Choroid plexus epithelial cell (primary cell): ENCODE measurements at regions not wholly inside any gene's neighbourhood (a gene's known extent, or its start where the extent isn't known, plus 50 kb on each side); places are given as distances from the start of the nearest gene placed in this dataset.

Experiments used
- DNase-seq: peaks from one replicate; pipeline ENCODE4 v3.0.0-alpha.2; 2010; ENCODE audit warnings: low read depth
- H3K4me3 ChIP-seq: 2 replicates; pipeline ENCODE4 v1.5.1; 2011; ENCODE audit warnings: low read depth, mild to moderate bottlenecking, control low read depth, low read length, moderate library complexity
- TF ChIP-seq, protein P1 (sequence below): conservative IDR thresholded peaks from 2 replicates; pipeline ENCODE4 v1.5.1; 2011; ENCODE audit warnings: low read depth, mild to moderate bottlenecking, control low read depth, inconsistent platforms, low read length, moderate library complexity

- no peak for DNase-seq
- no peak overlapping the region for H3K4me3 ChIP-seq
- TF ChIP-seq, protein P1, sequence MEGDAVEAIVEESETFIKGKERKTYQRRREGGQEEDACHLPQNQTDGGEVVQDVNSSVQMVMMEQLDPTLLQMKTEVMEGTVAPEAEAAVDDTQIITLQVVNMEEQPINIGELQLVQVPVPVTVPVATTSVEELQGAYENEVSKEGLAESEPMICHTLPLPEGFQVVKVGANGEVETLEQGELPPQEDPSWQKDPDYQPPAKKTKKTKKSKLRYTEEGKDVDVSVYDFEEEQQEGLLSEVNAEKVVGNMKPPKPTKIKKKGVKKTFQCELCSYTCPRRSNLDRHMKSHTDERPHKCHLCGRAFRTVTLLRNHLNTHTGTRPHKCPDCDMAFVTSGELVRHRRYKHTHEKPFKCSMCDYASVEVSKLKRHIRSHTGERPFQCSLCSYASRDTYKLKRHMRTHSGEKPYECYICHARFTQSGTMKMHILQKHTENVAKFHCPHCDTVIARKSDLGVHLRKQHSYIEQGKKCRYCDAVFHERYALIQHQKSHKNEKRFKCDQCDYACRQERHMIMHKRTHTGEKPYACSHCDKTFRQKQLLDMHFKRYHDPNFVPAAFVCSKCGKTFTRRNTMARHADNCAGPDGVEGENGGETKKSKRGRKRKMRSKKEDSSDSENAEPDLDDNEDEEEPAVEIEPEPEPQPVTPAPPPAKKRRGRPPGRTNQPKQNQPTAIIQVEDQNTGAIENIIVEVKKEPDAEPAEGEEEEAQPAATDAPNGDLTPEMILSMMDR, result no peak
Measured at GRCh38 chr4:79223993-79224776, 101.7 kb downstream of the NAA11 start.

GRCh38 chr4:79217025-79217424 is 108.8 kb downstream of the NAA11 start:
- TF ChIP-seq, protein P1, result no peak
- DNase-seq, result no peak
- H3K4me3 ChIP-seq, result no peak overlapping the region

GRCh38 chr4:79213702-79214101 is 112.2 kb downstream of the NAA11 start:
- TF ChIP-seq, protein P1, result no peak
- no peak for DNase-seq
- no peak overlapping the region for H3K4me3 ChIP-seq

- TF ChIP-seq, protein P1, result no peak
Measured at GRCh38 chr4:79213010-79213409, 112.9 kb downstream of the NAA11 start.

GRCh38 chr4:79212311-79212710 is 113.5 kb downstream of the NAA11 start:
- TF ChIP-seq, protein P1, result no peak
- H3K4me3 ChIP-seq, result no peak overlapping the region
- no peak for DNase-seq

More at GRCh38 chr4:79213010-79213409, 112.9 kb downstream of the NAA11 start:
- H3K4me3 ChIP-seq, result no peak overlapping the region
- DNase-seq, result no peak

DNA sequence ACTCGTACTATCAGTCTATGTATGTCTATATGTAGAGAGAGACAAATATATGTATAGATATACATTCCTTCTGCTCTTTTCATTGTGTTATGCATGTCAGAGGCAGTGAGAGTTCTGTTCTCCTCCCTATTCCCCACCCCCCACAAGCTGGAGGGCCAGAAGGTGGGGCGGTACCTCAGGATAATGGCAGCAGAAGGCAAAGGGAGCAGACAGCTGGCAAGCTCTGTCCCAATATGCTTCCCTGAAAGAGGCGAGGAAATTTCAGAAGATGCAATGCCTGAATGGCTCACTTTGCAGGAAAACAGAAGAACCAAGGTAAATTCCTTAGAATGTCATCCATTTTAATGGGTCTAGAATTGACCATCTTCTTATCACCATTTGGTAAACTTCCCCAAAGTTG is 114.4 kb downstream of the NAA11 start:
- TF ChIP-seq, protein P1, result no peak
- H3K4me3 ChIP-seq, result no peak overlapping the region
- DNase-seq, result no peak

GRCh38 chr4:79210636-79211049 is 115.2 kb downstream of the NAA11 start:
- TF ChIP-seq, protein P1, result no peak

More at GRCh38 chr4:79210636-79211049, 115.2 kb downstream of the NAA11 start:
- H3K4me3 ChIP-seq, result no peak overlapping the region
- DNase-seq, result no peak
